Right lobe of liver (tissue), 4 donors: ENCODE measurements at regions not wholly inside any gene's neighbourhood (a gene's known extent, or its start where the extent isn't known, plus 50 kb on each side); places are given as distances from the start of the nearest gene placed in this dataset.

Source experiments
- CTCF ChIP-seq, 4 donors: fragments of 200-600 bp in 3 of 4; fragments of 450-650 bp in 1 of 4; IDR thresholded peaks; one replicate each; pipeline versions ENCODE4 v1.5.1 to v1.8.0; 2016 to 2022; ENCODE audit warnings: antibody characterized with exemption in 4 of 4, mild to moderate bottlenecking in 2 of 4
- POLR2A ChIP-seq: fragments of 450-650 bp; IDR thresholded peaks from one replicate; pipeline ENCODE4 v1.6.1; 2017; ENCODE audit warnings: antibody characterized with exemption, mild to moderate bottlenecking
- donor health status: DM: no; HTN: no; CAD: no.
- donor health status: DM: no; HTN: no; CAD: no.
- donor health status: DM: no; HTN: yes; CAD: no.

- TF ChIP-seq CTCF (IDR thresholded peaks at IDR 0.05): no peak
- no peak for TF ChIP-seq POLR2A
These were observed 208.9 kb upstream of the WSCD1 start for GRCh38 chr17:5861246-5861645.
